NCI-H187 treated with DMSO at 0.1 percent for 48 hours (cell line): ENCODE measurements at regions not wholly inside any gene's neighbourhood (a gene's known extent, or its start where the extent isn't known, plus 50 kb on each side); places are given as distances from the start of the nearest gene placed in this dataset.

ENCODE experiments used
- DNase-seq: peaks from one replicate; lab custom pipeline; 2025; lab: John Stamatoyannopoulos, UW

DNA sequence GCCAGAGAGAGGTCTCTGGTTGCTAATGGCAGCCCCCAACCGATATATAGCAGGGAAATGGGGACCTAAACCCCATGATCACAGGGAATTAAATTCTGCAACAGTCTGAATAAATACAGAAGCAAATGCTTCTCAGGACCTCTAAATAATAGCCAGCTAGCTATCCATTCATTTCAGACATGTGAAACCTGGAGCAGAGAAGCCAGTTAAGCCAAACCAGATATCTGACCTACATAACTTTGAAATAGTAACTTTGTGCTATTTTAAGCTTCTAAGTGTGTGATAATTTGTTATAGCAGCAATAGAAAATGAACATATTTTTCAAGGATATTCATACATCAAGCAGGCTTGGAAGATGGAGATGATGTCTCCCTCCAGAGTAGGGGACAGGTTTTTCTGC lies 1062.9 kb upstream of the CADM2 start:
- DNase-seq, result no peak

DNA sequence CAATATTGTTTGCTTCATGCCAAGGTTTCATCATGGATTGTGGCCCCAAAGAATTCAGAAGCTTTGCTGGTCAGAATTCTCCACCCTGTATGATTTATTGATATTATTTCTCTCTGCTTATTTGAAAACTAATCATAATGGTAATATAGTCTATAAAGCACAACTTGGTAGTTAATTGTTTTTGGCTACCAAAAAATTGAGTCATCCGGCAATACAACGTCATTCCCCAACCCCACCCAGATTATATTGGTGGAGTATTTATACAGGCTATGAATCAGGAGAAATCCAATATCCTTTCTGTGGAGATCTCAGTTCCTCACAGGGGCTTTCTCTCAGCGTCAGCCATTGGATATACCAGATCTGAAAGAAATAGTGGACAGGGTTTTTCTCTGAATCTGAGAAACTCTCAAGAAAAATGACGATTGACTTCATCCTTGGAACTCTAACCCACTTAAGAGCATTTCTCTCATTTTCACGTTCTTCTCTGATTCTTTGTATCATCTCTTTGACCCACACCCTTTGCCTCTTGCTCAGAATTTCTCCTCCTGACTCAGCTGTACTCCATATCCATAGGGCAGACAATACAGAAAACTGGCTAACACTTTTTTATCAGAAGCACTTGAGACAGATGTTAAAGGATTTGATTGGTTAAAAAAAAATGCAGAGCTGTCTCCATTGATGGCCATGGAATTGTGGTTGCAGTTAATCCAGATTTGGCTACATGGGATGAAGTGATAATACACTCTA lies 1055.8 kb upstream of the CADM2 start:
- DNase-seq, result no peak

DNA sequence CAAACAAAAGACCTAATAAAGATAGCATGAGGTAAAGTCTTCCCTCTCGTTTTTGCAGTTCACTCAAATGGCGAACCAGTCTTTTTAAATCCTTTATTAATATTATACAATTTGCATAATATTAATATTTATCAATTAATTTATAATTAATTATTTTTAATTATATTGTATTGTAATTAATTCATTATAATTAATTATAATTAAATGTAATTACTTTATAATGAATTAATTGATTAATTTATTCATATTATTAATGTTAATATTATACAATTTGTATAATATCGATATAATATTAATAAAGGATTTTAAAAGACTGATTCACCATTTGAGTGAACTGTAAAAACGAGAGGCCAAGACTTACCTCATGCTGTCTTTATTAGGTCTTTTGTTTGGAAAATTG lies 1045.4 kb upstream of the CADM2 start:
- no peak for DNase-seq

DNA sequence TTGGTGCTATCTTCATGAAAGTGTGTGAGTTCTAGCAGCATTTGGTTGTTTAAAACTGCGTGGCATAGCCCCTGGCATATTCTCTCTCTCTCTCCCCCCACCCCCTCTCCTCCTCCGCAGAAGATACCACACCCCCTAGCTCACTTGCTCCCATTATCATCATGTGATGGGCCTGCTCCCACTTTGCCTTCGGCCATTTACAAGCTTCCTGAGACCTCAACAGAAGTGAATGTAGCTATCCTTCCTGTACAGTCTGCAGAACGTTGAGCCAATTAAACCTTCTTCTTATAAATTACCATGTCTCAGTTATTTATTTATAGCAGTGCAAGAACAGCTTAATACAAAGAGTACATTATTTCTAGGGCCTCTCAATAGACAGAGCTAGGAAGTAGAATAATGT lies 1032.5 kb upstream of the CADM2 start:
- DNase-seq, result no peak

DNA sequence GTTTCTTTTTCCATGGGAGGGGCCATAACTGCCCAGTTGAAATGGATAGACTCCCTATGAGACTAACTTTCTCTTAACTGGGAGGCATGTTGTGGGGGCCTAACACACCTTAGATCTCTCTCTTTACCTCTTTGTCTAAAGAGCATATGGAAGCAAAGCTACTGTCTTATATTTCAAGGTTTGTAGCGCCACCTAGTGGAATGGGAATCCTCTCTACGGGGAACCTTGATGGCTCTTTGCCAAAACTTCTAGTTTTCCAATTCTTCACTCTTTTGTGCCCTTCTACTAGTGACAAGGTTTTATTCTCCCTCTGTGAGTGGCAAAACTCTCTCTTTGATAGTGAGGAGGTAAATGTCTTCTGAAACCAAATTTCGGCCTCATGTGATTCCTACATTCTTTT lies 1030.4 kb upstream of the CADM2 start:
- DNase-seq, result no peak

DNA sequence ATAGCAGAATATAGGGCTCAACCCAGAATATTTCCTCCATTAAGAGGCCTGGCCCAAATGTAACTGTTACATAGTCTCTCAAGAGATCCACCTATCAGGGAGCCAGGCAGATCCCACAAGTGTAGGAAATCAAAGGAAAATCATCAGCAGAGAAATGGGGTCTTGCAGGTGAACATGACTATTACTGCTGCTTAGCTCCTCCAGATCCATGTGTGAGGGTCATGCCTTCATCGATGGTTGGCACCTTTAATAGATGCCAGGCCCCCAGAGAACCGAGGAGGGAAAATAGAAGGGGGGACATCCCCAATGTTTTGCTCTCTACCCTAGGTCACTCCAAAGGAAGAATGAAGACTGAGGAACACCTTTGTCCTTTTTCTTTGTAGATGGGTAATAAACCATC lies 1029.9 kb upstream of the CADM2 start:
- DNase-seq, result no peak

DNA sequence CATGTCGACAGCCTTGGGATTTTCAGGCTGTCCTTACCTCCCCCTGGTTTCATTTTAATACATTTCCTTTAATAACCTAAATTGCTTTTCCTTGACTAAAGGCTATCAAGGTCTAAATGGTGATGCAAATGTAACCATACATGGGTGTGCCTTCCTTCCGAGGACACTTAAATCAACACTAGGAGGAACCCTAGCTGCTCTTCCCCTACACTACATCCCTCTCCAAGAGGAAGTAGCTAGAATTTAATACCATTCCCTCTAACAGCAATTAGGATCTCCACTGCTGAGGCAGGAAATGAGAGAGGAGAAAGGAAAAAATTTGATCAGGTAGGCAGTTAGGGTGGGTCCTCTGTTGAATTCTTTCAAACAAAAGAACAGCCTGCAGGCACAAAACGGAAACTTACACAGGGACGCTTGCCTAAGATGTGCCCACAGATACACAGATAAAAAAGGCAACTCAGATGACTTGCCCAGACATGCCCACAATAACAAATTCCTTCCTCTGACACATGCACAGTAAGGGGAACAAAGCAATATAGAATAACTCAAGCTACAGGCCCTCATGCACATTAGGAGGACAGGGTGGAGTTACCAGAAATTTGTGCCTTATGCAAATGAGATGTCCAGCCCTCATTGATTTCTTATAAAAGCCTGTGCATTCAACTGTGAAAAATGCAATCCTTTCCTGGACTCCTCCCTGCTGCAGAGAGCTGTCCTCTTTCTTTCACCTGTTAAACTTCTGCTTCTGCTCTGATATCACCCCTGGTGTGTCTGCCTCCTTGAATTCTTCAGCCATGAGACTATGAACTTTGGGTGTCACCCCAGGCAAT lies 1024.4 kb upstream of the CADM2 start:
- no peak for DNase-seq

DNA sequence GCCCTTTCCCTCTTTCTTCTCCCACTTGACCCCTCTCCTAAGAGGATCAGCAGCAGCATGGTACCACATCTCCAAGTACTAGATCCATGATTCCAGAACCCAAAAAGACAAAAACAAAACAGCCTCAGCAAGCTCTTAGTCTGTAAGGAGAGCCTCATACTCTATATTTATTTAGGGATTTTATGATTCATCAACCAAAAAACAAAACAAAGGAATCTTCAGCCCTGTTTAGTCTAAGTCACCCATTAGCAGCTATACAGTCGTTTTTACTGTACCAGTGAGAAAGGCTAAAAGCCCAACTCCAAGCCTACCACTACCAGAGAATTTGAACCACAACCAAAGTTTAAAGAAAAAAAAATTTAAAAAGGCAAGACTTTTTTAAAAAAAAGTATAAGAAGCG lies 1020.3 kb upstream of the CADM2 start:
- no peak for DNase-seq

DNA sequence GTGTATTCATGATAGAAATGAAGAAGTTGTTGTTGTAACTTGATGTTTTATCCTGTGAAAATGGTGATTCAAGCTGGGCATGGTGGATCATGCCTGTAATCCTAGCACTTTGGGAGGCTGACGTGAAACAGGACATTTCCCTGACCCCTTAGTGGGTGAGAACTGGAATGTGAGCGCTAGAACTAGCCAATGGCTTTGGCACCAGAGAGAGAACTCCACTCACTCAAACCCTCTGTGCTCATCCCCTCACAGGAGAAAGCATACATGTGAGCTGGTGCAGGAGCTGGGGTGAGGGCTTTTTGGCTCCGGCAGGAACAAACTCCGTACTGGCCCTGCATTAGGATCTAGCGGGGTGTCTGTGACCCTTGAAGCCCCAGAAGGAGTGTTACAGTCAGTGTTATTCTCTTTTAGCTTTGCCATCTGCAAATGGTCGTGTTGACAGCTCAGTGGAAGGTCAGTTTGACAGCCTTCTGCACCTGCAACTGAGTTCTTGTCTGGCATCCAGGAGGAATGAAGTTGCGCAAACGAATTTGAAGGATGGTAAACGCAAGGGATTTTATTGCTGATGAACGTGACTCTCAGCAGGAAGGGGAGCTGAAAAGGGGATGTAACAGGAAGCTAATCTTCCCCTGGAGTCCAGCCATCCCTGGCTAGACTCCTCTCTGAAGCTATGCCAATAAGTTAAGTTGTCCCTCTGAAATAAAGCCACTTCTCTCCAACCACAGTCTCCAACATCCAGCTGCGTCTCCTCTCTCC lies 1016.6 kb upstream of the CADM2 start:
- DNase-seq, result no peak

DNA sequence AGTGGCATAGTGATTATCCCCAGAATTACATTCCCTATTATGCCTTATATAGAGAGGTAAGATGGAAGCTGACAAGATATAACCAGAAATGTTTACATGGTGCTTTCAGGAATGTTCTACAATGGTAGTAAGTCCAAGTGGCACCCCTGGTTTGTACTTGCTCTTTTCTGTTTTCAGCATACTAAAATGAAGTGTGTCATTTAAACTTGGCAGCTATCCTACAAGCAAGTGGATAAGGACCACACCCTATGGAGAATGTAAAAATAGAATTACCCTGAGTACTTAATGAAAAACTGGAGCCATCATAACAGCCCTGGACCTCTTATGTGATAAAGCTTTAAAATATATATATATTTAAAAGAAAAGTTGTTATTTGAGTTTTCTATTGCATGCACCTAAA lies 1012.7 kb upstream of the CADM2 start:
- no peak for DNase-seq

DNA sequence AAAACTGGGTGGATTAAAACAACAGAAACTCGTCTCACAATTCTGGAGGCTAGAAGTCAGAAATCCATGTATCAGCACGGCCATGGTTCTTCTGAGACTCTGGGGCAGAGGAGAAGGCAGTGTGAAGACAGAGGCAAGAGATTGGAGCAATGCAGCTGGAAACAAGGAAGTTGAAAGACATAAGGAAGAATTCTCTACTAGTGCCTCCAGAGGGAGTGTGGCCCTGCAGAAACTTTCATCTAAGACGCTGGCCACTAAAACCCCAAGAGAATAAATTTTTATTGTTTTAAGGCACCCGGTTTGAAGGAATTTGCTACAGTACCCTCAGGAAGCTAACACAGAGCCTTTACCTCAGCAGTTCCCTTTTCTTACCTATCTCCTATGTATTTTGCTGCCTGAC lies 1012.2 kb upstream of the CADM2 start:
- DNase-seq, result no peak

DNA sequence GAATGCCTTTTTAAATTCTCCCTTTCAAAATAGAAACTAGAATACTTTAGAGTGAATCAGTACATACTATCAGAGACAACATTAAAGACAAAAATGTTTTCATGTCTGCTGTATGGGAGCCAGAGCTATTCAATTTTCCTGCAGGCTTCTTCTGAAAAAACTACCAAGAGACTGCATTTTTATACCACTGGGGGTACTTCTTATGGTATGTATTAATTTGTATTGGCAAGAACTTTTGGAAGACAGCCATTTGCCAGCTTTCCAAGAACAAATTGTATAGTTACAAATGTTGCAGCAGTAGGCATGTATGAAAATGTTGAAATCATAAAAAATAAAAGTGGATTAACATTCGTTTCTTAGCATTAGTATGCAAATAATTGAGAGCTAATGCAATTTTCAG lies 1010.0 kb upstream of the CADM2 start:
- DNase-seq, result no peak

DNA sequence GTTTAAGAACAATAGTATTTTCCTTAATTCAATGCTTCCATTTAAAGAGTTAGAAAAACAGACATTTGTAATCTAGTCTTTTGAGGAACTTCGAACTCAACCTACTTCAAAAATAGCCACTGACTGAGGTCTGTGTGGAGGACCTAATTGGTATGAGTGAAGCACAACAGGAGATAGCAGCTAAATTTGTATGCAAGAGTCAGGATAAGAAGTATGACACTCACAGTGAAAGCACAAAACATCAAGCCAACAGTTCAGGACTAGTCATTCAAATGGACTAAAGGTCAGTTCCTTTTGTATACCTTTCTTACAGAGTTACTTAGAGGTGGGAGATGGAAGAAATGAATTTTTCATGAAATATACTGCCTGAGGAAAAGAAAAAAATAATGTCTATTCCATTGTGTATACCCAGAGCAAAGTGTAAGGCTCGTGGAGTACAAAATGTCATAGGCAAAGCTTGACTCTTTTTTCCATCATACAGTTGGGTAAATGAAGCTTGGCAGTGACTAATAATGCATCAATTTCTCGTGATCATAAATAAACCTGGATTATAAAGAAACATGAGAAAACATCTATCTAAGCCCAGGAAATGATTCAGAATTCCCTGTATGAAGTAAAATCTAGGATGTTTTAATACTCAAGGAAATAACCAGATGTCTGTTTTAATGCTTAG lies 1005.2 kb upstream of the CADM2 start:
- DNase-seq, result no peak

DNA sequence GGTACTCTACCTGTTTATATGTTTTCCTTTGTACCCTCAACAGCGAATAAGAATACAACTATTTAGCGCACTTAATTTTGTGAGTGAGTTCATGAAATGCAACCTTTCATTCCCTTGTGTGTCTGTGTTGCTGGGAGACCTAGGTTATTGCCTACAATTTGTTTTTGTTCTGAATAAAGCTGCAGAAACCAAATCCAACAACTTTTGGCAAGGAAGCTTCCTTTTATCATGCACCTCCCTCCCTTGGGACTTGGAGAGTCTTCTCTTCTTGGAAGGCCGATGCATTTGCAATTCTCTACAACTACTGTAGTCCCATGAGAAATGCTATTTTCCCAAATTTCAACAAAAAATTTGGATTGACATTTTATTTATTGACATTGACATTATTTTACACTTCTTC lies 1002.4 kb upstream of the CADM2 start:
- no peak for DNase-seq

DNA sequence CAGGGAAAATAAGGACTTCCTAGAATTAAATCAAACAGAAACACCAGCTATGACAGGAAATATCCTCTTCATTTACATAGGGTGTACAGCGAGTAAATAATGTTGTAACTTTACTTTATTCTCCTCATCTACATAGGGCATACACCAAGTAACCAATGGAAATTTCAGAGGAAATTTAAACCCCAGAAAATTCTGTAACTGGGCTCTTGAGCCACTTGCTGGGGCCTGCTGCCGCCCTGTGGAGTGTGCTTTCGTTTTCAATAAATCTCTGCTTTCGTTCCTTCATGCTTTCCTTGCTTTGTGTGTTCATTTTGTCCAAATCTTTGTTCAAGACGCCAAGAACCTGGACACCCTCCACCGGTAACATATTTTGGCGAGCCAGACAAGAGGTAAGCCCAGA lies 990.4 kb upstream of the CADM2 start:
- no peak for DNase-seq

DNA sequence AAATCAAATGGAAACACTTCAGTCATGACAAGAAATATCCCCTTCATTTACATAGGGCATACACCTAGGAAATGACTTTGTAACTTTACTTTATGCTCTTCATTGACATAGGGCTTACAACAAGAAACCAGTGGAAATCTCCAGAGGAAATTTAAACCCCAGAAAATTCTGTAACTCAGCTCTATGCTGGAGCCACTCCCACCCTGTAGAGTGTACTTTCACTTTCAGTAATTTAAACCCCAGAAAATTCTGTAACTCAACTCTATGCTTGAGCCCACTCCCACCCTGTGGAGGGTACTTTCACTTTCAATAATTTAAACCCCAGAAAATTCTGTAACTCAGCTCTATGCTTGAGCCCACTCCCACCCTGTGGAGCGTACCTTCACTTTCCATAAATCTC lies 987.1 kb upstream of the CADM2 start:
- DNase-seq, result no peak

DNA sequence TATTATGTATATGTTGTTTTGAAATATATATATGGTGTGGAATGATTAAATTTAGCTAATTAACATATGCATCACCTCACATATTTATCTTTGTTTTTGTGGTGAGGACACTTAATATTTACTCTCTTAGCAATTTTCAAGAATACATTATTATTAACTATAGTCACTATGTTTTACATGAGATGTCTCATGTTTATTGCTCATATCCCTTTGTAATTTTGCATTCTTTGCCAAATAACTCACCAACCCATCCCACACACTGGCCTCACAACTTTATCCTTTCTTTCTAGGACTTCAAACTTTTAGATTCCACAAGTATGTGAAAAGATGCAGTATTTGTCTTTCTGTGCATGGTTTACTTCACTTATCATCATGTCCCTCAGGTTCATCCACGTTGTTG lies 950.2 kb upstream of the CADM2 start:
- DNase-seq, result no peak

DNA sequence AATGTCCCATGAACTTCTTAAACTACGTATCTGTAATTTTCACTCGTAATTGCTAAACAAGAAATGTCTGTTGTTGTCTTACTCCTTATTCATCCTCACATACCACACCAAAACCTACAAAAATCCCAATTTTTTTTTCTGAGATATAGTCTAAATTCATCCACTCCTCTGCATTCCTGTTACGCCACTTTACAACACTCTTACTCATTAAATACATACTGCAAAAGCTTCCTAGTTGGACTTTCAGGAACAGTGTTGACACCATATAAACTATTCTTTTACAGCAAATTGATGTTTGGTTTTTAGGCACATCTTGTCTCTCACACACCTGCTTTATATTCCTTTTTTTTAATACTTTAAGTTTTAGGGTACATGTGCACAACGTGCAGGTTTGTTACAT lies 934.9 kb upstream of the CADM2 start:
- DNase-seq, result no peak

DNA sequence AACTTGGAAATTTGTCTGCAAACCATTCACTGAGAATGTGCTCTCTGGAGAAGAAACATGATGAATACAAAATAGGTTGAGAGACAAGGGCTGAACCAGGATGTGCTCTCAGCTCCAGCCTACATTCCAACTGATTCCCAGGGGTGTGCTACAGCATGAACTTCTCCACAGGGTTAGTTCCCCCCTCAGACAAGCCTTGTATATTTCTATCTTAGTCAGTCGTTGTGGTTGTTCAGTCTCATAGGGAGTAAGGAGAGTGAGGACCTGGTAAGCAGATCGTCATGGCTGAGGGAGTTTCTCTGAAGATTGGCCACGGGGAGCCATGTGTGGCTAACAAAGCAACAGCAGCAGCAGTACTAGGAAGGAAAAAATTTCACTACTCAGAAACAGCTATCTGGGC lies 919.7 kb upstream of the CADM2 start:
- no peak for DNase-seq

DNA sequence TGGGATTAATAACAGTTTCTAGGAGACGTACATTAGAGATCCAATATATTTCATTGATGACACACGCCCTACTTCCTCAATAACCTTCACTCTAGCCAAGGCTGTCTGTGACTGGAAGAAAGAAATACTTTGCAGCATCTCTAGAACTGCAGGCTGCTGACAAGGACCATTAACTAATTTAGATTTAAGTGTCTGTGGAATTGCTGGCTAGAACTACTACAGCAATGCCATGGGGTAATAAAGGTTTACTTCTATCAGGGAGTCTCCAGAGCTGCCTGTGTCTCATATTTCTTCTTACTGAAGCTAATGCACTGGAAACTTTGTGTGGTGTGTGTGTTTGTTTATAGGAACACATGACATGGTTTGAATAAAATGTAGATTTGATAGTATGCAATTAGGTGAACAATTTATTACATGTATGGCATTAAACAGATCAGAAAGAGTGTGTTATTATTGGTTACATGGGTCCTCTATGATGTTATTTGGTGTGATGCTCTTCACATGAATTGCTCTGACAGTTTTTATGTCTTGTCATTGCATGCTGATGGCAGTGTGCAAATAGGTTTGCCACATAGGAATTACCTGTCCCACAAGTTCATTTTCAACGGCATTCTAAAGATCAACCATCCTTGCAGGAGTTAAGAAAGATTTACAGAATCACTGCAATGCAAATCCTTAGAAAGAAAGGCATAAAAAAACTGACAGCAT lies 916.2 kb upstream of the CADM2 start:
- DNase-seq, result no peak

DNA sequence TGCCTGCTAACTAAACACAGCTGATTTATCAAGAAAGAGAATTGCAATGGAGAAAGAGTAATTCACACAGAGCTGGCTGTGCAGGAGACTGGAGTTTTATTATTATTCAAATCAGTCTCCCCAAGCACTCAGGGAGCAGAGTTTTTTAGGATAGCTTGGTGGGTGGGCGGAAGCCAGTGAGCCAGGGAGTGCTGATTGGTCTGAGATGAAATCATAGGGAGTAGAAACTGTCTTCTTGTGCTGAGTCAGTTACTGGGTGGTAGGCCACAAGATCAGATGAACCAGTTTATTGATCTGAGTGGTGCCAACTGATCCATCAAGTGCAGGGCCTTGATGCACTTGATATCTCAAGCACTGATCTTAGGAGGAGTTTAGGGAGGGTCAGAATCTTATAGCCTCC lies 891.9 kb upstream of the CADM2 start:
- DNase-seq, result no peak

DNA sequence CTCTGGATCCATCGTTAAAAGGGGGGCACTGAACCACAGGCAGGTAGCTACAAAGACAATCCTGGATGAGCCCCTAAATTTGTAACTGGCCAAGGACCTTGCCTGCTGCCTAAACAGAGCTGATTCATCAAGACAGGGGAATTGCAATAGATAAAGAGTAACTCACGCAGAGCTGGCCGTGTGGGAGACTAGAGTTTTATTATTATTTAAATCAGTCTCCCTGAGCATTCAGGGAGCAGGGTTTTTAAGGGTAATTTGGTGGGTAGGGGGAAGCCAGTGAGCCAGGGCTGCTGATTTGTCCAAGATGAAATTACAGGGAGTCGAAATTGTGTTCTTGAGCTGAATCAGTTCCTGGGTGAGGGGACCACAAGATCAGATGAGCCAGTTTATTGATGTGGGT lies 885.1 kb upstream of the CADM2 start:
- DNase-seq, result no peak
